GM19043 (cell line): ENCODE measurements at regions not wholly inside any gene's neighbourhood (a gene's known extent, or its start where the extent isn't known, plus 50 kb on each side); places are given as distances from the start of the nearest gene placed in this dataset.

Experiments
- ATAC-seq: cut with Tn5 transposase; IDR thresholded peaks from one replicate; pipeline ENCODE4 v1.9.1; 2021; ENCODE audit warnings: low read depth; ENCODE audit not compliant: unreplicated experiment

DNA sequence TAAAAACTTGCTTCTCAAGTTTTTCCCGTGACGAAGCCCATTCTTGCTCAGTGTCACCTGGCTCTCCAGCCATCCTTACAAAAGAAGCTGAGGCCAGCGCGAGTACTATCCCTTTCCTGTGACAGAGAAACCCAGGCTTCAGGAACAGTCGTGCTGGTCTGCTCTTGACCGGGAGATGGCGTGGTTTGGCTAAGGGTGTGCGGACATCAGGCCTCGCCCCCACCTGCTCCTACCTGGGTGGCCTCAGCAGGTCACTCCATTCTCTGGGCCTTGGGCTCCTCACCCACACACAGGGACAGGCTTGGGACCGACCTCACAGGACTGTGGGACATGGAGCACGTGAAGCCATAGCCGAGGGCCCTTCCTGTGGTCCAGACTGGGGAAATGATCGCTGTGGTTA lies 75.2 kb upstream of the CIBAR2 start:
- ATAC-seq: no peak

DNA sequence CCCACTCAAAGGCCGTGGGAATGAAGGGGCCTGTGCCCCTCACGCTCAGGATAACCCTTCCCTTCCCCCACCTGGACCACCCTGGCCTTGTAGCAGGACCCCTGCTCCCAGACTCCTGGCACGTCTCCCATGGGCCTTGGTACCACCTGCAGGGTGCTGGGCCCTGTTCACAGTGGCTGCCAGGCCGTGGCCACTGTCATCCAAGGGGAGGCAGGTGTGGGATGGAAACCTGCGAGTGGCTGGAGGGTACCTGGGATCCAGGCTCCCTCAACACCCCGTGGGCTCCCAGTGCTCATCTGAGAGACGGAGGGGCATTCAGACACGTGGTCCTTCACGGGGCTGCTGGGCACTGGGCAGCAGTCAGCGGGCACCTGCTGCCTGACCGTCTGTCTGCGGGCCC lies 75.6 kb upstream of the CIBAR2 start:
- no peak for ATAC-seq

DNA sequence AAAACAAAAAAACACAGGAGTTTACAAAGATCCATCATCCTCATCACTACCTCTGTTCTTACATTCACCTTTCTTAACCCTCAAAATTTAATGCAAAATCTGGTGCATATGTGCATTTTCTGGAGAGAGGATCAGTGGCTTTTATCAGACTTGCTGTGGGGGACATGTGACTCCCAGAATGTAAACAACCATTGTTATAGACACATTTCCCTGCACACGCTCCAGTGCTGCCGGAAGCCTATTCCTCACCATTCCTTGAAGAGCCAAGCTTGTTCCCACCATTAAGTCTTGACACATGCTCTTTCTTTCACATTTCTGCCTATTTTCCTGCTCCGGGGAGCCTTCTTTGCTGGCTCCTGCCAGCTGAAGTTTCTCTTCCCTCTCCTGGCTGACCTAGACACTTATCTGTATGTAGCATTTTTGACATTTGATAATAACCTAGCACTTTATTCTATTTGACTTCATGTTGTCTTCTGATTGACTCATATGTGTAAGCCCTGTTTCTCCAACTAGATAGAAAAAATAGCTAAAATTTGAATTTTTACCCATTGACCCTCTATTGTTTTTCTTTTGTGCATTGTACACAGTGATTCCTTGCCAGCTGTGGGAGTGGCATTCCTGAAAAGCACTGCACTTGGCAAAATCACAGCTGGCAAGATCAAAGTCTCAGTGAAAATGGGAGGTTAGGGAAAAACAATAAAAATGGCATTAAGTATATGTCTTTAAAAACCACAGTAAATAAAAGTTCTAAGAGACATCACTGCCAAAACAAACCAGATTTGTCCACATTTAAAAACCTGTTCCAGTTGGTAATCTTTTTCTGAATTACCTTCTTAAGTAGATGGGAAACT lies 76.8 kb upstream of the CIBAR2 start:
- no peak for ATAC-seq

DNA sequence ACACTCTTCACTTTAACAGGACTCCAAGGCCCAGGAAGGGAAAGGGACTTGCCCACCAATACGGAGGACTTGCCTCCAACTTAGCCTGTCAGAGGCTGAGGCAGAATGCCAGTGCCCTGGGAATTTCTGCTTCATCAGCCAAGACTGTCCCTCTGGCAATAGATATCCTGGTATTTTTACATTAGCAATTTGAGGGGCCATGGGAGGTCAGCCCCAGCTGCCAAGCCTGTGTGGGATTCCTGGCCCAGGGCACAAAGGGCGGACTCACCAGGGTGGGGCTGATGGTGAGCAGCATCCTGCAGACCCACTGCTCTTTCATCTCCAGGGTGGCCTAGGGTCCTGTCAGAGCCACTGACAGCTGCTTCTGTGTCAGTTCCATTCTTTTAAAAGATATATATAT lies 78.3 kb upstream of the CIBAR2 start:
- ATAC-seq: no peak

DNA sequence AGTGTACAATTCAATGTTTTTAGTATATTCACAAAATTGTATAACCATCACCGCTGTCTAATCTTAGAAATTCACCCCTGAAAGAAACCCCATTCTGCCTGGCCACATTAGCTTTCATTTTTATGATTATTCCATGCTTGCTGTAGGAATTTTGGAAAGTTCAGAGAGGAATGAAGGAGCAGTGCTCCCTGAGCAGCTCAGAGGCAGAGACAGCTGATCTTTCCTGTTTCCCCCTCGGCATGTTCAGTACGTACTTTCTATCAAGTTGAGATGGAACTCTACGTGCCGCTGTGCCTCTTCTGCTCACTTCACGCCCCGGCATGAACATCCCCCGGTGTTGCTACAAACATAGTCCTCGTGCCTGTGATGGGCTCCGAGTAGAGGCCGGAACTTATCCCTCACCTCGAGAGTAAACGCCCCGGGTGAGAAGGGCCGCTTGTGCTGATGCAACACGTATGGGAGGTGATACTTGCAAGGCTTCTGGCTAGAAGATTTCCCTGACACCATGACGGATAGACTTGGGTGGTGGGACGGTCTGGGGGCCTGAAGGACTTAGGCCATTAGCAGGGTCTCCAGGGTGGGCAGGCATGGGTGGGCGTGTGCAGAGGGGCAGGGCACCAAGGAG lies 79.2 kb upstream of the CIBAR2 start:
- no peak for ATAC-seq

DNA sequence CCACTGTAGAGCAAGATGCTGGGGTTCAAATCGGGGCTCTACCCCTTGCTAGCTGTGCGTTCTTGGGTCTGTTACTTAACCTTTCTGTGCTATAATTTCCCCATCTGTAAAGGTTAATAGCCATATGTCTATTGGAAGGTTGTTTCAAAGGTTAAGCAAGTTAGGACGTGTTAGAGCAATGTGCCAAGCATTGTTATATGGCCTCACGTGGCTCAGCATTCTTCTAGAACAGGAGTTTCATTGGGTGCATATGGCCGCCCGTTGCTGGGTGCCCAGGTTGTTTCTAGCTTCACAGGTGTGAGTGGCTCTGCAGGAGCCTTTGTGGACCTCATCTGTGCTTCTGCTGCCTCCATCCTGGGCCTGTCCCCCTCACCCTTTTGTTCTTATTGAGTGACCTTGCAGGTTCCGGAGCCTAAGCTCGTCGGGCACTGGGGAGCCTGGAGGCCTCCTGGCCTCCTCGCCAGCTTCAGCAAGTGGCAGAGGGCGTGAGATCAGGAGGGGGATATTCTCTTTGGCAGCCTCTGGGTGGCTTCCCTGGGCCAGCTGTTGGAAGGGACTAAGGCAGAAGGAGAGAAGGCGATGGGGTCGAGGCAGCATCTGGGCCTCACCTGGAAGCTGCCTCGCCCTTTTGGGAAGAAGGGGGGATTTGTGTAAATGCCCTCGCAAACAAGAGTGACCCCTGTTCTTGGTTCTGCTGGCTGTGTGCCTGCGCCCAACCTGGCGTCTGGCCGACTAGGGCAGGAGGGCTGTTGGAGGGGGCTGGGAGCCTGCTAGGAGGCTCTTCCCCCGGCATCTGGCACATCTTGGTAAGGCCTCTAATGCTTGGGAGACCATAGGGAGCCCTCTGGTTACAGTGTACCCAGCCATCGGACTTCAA lies 80.2 kb upstream of the CIBAR2 start:
- ATAC-seq: no peak

DNA sequence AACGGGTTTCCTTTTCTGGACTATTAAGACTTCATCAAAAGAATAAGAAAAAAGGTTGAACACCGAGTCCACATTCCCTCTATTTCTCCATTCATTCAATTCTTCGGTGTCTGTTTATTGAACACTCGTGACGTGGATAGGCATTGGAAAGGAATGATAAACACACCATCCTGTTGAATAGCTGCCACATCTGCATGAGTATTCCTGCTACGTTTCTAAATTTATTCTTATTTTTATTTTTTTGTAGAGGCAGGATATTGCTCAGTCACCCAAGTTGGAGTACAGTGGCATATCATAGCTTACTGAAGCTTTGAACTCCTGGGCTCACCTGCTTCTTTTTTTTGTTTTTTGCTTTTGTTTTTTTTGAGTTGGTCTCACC lies 80.8 kb upstream of the CIBAR2 start:
- ATAC-seq: no peak

DNA sequence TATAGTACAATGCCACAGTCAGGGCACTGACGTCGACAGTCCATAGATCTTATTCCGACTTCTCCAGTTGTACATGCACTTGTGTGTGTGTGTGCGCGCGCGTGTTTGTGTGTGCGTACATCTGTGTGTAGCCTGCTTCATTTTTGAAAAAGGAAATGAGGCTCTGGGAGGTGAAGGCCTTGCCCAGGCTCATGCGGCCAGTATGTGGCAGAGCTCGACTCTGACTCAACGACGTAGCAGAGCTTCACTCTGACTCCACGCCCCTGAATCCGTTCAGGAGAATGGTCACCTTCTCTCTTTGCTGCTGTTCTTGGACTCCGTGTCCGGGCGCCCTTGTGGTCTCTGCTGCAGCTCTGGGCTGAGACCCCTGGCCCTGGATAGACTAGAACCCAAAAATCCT lies 81.6 kb upstream of the CIBAR2 start:
- no peak for ATAC-seq

DNA sequence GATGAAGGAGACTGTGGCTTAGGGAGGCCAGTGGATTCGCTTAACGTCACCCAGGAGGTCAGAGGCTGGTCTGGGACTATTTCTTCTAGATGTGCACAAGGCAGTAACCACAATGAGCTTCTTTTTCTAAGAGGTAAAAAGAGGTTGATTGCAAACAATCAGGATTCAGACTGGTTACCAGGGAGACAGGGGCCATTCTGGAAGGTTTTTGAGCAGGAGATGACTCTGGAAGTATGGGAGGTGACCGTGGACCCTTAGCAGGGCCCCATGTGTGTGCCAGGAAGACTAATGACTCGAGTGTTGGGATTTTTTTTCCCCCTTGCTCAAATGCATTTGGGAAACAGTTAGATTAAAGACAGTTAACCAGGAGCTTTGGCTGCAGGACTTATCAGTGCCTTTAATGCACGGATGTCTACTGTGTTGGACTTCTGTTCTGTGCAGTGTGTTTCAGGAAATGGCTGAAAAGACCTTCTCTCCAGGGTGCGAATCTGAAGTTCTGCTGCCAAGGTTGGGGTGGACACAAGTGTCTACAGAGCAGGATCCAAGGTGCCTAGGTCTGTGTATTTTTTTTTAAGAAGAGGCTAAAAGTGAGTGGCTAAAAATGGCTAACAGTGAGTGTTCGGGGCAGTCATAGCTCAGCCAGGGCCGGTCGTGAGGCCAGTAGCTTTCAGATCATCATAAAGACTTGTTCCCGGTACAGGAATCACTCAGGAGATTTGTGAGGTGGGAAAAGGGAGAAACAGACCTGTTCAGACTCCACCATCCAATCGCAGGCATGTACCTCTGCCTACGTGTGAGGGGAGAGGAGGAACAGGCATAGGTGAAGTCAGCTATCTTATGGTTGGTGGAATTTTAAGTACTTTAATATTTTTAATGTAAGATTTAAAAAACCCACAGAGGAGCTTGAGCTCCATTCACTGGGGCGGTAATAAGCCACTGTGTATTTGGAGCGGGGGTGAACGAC lies 82.3 kb upstream of the CIBAR2 start:
- no peak for ATAC-seq

DNA sequence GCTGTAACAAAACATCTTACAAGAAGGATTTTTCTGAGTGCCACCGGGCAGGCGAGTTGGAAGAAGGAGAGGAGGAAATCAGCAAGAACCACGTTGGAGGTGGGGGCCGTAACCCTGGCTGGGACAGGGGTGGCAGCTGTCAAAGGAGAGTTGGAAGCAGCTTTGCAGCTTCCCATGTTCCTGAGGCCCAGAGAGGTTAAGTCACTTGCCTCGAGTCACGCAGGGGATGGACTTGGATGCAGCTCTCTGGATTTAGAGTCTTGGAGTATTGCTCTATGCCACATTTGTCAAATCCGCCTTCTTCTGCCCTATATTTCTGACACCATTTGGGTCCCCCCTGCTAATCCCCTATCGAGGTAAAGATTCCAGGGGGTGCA lies 83.0 kb upstream of the CIBAR2 start:
- no peak for ATAC-seq

DNA sequence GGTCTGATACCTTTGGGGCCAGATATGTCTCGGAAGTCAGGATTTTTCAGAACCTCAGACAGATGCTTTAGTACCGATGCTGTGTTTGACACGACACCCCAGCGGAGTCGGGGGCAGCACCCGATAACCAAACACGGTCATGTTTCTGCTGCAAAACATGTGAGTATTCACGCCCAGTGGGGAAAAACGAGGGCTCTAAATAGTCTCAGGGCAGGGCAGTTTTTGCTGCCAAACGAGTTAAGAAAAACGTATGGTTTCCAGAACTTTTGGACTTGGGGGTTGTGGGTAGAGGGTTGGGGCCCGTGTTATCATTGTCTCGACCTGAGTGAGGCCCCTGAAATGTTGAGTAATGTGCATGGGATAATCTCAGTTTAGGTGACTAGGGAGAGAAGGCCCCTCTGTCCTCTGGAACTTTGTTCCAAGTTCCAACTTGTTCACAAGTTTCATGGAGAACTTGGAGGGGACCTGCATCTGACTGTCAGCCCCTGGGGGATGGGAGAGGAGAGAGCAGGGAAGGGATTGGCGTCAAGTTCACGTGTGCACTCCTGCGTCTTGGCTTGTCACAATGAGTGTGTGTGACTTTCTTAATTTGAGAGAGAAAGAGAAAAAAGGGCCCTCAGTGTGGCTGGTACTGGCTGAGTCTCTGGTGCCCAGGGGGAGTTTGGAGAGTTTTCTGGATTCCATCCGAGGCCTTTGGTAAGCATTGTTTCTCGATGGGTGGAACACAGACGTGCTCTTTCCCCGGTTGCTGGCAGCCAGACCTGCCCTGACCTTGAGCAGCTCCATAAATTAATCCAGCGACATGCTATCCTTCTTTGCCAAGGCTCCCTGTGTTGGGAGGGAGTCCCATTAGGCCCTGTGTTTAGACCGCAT lies 83.9 kb upstream of the CIBAR2 start:
- no peak for ATAC-seq

DNA sequence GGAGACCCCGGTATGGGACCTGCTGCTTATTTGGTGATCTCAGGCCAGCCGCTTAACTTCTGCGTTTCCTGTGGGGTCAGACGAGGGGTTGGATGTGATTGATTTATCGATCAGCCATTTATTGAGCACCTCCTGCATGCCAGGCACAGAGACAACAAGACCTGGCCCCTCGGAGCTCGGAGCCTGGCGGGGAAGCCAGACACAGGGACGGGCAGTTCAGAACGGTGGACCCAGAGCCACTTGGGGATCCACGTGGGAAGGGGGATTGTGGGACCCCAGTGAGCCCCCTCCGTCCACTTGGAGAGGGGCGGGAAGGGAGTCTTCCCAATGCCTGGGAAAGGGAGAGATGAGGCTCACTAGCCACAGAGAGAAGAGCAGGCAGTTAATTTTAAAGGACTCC lies 84.7 kb upstream of the CIBAR2 start:
- ATAC-seq: no peak

DNA sequence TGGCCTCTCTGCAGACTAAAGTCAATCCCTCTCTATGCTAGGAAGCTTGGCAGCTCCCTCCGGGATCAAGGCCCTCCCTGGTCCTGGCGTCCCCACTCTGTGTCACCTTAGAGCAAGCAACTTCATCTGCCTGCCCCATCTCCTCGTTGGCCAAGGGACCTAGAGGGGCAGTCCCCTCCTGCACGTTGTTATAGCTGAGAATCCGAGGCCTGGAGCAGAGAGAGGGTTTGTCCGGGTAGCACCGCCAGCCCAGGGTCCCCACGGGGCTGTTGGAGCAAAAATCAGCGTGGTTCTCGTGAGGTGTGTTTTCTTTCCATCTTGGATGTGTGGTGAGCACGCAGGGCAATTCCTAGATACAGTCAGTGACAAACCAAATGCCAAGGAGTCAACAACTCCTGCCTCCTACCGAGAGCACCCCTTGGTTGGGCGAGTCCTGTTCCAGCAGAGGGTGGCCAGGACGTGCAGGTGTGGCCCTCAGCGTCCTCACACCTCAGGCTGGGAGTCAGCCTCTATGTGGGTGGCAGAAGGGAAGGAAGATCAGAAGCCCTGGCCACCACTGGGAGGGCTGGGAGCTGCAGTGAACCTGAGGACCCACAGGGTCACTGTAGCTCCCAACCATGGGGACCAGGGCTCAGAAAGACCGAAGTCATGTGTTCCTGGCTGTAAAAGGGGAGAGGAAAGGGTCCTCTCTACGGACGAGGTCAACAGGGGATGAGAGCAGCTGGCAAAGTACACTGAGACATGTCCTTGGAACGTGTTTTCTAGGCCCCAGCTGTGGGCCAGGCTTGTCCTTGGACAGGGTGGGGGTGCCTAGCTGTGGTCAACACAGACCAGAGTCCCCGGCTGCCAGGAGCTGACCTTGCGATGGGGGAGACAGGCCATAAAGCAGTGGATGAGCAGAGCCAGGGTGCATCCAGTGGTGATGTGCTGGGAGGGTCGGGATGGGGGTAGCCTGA lies 85.6 kb upstream of the CIBAR2 start:
- no peak for ATAC-seq

DNA sequence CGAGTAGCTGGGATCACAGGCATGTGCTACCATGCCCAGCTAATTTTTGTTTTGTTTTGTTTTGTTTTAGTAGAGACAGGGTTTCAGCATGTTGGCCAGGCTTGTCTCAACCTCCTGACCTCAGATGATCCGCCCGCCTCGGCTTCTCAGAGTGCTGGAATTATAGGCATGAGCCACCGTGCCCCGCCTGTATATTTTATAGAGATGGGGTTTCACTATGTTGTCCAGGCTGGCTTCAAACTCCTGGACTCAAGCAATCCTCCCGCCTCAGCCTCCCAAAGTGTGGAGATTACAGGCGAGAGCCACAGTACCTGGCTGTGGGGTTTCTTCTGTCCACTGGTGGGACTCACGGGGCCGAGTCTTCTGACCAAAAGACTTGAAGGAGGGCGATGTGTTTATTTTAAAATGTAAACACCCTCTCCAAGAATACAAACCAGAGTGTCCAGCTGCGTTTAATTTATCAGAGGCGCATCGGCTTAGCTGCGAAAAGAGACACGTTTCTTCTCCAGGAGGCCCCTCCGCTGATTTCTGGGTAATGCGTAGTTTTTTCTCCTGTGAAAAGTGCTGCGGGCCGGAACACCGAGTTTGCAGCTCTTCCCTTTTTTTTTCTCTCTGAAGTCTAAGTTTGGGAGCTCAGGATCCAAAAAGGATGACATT lies 86.9 kb upstream of the CIBAR2 start:
- no peak for ATAC-seq

DNA sequence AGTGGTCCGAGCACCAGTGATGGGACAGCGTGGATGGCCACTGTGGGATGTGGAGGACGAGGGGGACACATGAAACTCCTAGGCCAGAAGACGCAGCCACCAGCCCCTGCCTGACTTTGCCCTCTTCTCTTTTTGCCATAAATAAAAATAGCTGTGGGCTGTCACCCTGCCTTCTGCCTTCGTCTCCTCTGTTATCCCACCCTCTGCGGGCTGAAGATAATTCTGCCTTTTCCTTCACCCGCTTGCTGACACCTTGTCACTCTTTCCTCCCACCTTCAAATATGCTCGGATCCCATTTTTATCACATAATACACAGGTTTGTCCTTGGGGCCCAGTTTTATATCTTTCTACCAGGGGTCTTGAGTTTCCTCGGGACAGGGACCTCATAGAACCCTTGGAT lies 87.6 kb upstream of the CIBAR2 start:
- no peak for ATAC-seq

DNA sequence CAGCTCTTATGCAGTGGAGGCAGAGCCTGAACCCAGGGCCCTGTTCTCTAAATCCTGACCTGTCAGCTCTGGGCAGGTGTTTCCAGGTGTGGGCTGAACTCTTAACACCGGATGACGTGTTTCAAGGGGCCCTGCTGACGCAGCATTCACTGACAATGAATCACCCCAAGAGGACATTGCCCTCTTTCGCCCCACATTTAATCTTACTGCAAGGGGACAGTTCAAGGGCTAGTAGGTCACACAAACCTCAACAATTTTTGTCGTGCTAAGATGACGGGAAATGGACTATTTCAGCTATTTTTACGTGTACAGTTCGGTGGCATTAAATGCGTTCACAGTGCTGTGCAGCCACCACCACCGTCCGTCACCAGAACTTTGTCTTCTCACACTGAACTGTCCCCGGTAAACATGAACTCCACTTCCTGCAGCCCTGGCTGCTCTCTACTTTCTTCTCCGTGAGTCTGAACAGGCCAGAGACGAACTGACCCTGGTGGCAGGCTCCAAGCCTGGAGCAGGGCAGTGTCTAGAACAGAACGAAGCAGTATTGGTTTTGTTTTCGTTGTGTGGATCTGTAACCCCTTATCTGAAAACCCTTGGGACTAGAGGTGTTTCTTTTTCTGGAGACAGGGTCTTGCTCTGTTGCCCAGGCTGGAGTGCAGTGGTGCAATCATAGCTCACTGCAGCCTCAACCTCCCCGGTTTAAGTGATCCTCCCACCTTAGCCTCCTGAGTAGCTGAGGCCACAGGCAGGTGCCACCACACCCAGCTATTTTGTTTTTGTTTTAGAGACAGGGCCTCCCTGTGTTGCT lies 88.4 kb upstream of the CIBAR2 start:
- no peak for ATAC-seq

DNA sequence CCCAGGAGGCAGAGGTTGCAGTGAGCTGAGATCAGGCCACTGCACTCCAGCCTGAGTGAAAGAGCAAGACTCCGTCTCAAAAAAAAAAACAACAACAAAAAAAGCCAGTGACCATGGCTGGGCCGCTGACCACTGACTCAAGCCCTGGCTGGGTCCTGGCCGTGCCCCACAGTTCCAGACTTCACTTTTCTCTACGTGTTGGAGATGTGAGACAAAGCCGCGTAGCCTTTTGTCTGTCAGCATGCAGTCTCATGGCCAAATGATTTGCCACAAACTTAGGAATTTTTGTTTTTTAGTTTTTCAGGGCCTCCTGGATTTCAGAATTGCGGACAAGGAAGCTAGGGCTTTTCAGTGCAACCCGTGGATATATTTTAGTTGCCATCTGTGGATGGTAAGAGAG lies 89.3 kb upstream of the CIBAR2 start:
- ATAC-seq: no peak
